WERI-Rb-1 (cell line): ENCODE measurements at regions not wholly inside any gene's neighbourhood (a gene's known extent, or its start where the extent isn't known, plus 50 kb on each side); places are given as distances from the start of the nearest gene placed in this dataset.

Experiments
- DNase-seq: peaks from one replicate; pipeline ENCODE4 v3.0.0-alpha.2; 2020
- H3K27ac ChIP-seq: fragments of 250-450 bp; sonication (Bioruptor Pico); 2 replicates; pipeline ENCODE4 v1.5.1; 2020; ENCODE audit warnings: mild to moderate bottlenecking, moderate library complexity
- H3K27me3 ChIP-seq: fragments of 250-450 bp; sonication (Bioruptor Pico); 2 replicates; pipeline ENCODE4 v1.5.1; 2021; ENCODE audit warnings: mild to moderate bottlenecking, low read depth, moderate library complexity; ENCODE audit not compliant: insufficient read depth, severe bottlenecking
- H3K36me3 ChIP-seq: fragments of 250-450 bp; sonication (Bioruptor Pico); 2 replicates; pipeline ENCODE4 v1.5.1; 2020; ENCODE audit warnings: mild to moderate bottlenecking, moderate library complexity
- H3K4me3 ChIP-seq: 2 replicates; pipeline ENCODE4 v1.5.1; 2011; ENCODE audit warnings: low read depth, mild to moderate bottlenecking, control low read depth, low read length
- H3K9me3 ChIP-seq: fragments of 250-450 bp; sonication (Bioruptor Pico); 2 replicates; pipeline ENCODE4 v1.5.1; 2021; ENCODE audit warnings: mild to moderate bottlenecking, moderate library complexity; ENCODE audit not compliant: severe bottlenecking
- TF ChIP-seq, protein P1 (sequence below): IDR thresholded peaks from 2 replicates; pipeline ENCODE4 v1.5.1; 2011; ENCODE audit warnings: low read depth, mild to moderate bottlenecking, control low read depth, inconsistent platforms, low read length

DNA sequence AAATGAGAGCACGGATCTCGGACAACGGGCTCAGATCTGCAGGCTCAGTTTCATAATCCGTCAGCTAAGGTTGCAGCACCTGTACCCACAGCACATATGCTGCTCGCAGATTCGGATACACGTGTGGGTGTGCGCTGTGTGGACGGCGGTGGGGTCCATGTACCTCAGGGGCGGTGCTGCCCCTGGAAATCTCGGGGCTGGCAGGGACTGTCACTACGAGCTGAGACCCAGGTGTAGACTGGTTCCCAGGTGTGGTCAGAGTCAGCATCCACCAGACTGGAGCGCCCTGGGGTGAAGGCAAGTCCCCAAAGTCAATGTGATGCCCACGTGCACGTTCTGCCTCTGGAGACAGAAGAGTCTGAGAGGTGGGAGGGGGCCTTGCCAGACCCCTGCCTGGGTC is 989.3 kb downstream of the BRD1 start:
- Histone ChIP-seq H3K9me3 (no peaks in the 10 kb centered on the region), H3K36me3 (no peaks in the 10 kb centered on the region), H3K27ac (no peak overlapping the region), H3K4me3 (no peak overlapping the region), H3K27me3 (no peaks in the 10 kb centered on the region)
- TF ChIP-seq, protein P1, sequence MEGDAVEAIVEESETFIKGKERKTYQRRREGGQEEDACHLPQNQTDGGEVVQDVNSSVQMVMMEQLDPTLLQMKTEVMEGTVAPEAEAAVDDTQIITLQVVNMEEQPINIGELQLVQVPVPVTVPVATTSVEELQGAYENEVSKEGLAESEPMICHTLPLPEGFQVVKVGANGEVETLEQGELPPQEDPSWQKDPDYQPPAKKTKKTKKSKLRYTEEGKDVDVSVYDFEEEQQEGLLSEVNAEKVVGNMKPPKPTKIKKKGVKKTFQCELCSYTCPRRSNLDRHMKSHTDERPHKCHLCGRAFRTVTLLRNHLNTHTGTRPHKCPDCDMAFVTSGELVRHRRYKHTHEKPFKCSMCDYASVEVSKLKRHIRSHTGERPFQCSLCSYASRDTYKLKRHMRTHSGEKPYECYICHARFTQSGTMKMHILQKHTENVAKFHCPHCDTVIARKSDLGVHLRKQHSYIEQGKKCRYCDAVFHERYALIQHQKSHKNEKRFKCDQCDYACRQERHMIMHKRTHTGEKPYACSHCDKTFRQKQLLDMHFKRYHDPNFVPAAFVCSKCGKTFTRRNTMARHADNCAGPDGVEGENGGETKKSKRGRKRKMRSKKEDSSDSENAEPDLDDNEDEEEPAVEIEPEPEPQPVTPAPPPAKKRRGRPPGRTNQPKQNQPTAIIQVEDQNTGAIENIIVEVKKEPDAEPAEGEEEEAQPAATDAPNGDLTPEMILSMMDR, result no peak
- peak; percentile 56 for DNase-seq

DNA sequence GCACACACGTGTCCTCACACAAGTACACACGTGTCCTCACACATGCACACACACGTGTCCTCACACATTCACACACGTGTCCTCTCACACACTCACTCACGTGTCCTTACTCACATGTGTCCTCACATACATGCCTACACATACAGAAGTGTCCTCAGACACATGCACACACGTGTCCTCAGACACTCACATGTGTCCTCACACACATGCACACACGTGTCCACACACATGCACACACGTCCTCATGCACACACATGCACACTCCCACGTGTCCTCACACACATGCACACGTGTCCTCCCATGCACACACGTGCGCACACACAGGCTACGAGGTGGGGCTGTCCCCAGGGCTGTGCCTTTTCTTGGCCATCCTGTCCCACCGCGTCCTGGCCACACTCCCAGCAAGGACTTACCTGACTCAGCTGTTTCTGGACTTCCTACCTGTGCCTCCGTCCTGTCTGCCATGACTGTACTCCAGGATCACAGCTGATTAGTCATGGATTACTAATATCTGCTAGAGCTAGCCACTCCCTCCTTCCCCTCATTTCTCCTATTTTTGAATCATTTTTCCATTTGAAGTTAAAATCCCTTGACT is 990.2 kb downstream of the BRD1 start:
- Histone ChIP-seq H3K9me3 (peaks cover 2% of the 10 kb centered on the region), H3K36me3 (no peaks in the 10 kb centered on the region), H3K27me3 (no peaks in the 10 kb centered on the region), H3K27ac (no peak overlapping the region), H3K4me3 (no peak overlapping the region)
- DNase-seq, result peak; percentile 16
- TF ChIP-seq, protein P1, result no peak

DNA sequence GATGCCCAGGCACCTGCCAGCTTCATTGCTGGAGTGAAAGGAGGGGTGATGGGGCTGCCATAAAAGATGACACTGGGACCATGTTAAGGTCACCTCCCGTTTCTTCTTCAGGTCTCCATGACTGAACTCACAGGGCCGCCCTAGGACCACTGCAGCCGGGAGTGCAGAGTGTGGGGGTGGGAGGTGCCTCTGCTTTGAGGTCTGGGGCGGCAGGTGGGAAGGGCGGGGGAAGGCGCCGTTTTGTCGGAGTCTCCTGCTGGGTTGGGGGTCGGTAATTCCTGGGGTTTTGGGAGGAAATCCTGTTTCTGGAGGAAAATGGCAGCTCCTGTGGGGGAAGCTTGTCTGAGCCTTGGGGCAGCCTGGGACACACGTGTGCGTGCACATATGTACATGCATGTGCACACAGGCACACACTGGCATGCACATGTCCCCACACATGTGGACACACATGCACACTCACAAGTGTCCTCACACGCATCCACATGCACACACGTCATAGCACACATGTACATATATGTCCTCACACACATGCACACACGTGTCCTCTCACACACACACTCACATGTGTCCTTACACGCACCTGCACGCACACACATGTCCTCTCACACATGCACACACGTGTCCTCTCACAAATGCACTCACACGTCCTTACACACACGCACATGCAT is 990.9 kb downstream of the BRD1 start:
- Histone ChIP-seq H3K36me3 (no peaks in the 10 kb centered on the region), H3K27ac (no peak overlapping the region), H3K4me3 (no peak overlapping the region), H3K27me3 (no peaks in the 10 kb centered on the region), H3K9me3 (peaks cover 5% of the 10 kb centered on the region)
- DNase-seq, result no peak
- TF ChIP-seq, protein P1, result no peak

DNA sequence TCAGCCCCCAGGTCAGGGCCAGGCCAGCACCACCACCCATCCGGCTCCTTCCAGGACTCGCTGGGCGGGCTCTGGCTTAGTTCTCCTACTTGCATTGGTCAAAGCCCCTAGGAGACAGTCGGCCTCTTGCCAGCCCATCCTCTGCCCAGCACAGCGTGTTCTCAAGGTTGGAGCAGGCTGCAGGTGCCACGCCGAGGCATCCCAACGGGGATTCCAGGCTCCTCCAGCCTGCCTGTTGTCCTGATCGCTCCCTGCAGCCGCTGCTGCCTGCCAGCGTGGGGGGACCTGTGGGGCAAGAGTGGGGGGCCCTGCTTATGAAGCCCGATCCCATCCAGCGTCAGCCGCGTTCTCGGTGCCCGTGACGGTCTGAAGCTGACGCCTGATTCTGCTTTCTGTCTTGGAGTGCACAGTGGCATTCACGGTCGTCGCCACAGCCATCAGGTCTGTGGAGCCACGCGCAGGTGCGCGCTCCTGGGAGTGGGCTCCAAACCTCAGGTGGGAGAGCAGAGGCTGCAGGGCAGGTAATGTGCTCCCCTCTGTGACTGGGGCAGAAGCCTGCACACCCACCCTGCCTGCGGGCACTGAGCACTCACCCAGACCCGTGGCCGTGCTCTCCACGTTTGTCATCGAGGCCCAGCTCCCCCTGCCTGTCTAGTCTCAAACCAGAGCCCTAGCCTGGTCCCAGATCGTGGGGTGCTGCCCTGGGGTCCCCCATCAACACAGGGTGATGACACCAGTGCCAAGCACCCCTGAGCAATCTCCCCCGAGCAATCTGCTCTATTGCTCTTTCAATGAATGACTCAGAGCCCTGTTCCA is 991.6 kb downstream of the BRD1 start:
- Histone ChIP-seq H3K4me3 (no peak overlapping the region), H3K27me3 (no peaks in the 10 kb centered on the region), H3K27ac (no peak overlapping the region), H3K9me3 (peaks cover 5% of the 10 kb centered on the region), H3K36me3 (no peaks in the 10 kb centered on the region)
- no peak for DNase-seq
- TF ChIP-seq, protein P1, result no peak

DNA sequence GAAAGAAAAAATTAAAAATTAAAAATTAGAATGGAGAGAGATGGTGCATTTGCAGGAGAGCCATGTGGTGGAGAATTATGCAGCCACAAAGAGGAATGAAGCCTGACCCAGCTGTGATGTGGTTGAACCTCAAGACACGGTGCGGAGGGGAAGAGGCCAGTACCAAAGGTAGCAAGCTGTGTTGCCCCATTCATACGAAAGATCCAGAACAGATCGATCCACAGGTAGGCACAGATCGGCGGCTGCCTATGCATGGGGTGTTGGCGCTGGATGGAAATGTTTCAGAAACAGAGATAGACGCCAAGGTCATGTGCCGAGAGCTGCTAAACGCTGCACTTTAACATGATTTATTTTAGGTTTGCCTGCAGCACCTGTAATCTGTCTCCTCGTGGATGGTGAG is 992.3 kb downstream of the BRD1 start:
- H3K36me3 ChIP-seq, result no peaks in the 10 kb centered on the region
- no peak overlapping the region for H3K27ac ChIP-seq
- H3K27me3 ChIP-seq, result no peaks in the 10 kb centered on the region
- H3K4me3 ChIP-seq, result no peak overlapping the region
- no peak for DNase-seq
- TF ChIP-seq, protein P1, result no peak
- H3K9me3 ChIP-seq, result peaks cover 5% of the 10 kb centered on the region
